Panc1 (cell line): ENCODE measurements at regions not wholly inside any gene's neighbourhood (a gene's known extent, or its start where the extent isn't known, plus 50 kb on each side); places are given as distances from the start of the nearest gene placed in this dataset.

ENCODE experiments used
- POLR2AphosphoS5 ChIP-seq: IDR thresholded peaks from 2 replicates; pipeline ENCODE4 v1.6.1; 2012; ENCODE audit warnings: mild to moderate bottlenecking, low read depth, low read length, moderate library complexity
- SIN3A ChIP-seq: IDR thresholded peaks from 2 replicates; pipeline ENCODE4 v1.6.1; 2012; ENCODE audit warnings: low read depth, mild to moderate bottlenecking, low read length, moderate library complexity, borderline replicate concordance; ENCODE audit not compliant: insufficient read depth
- TCF7L2 ChIP-seq: IDR thresholded peaks from 2 replicates; pipeline ENCODE4 v1.6.1; 2011; ENCODE audit warnings: mild to moderate bottlenecking, low read depth, low read length, inconsistent platforms
- TF ChIP-seq, protein P1 (sequence below): fragments of 450-650 bp; IDR thresholded peaks from 2 replicates; pipeline ENCODE4 v1.5.1; 2017; ENCODE audit warnings: mild to moderate bottlenecking
- TF ChIP-seq, protein P2 (sequence below), 2 experiments: IDR thresholded peaks; 2 replicates each; pipeline ENCODE4 v1.6.1; 2011 to 2012; ENCODE audit warnings: low read depth in 2 of 2, control low read depth in 1 of 2, low read length in 1 of 2, mild to moderate bottlenecking in 1 of 2, moderate library complexity in 1 of 2; ENCODE audit not compliant: insufficient read depth in 1 of 2

DNA sequence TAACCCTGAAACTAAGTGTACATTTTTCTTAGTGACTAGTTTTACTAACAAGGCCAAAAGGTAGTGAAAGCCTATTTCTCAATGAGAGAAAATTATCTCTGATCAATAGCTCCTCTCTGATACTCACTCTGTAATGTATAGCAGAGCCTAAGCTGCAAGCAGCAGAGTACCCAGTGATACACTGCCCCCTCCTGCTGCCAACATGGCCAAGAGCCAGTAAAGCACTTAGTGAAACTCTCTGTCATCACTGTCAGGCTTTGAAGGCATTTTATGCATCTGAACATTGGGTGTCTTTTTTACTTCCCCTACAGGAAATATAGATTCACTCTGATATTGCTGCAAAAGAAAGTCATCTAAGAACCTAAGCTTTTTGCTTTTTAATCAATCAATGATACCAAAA, 784.1 kb upstream of the CDH7 start:
- TF ChIP-seq, protein P1, sequence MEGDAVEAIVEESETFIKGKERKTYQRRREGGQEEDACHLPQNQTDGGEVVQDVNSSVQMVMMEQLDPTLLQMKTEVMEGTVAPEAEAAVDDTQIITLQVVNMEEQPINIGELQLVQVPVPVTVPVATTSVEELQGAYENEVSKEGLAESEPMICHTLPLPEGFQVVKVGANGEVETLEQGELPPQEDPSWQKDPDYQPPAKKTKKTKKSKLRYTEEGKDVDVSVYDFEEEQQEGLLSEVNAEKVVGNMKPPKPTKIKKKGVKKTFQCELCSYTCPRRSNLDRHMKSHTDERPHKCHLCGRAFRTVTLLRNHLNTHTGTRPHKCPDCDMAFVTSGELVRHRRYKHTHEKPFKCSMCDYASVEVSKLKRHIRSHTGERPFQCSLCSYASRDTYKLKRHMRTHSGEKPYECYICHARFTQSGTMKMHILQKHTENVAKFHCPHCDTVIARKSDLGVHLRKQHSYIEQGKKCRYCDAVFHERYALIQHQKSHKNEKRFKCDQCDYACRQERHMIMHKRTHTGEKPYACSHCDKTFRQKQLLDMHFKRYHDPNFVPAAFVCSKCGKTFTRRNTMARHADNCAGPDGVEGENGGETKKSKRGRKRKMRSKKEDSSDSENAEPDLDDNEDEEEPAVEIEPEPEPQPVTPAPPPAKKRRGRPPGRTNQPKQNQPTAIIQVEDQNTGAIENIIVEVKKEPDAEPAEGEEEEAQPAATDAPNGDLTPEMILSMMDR: no peak
- no peak for TF ChIP-seq POLR2AphosphoS5
- TF ChIP-seq SIN3A: no peak
- TF ChIP-seq, protein P2, sequence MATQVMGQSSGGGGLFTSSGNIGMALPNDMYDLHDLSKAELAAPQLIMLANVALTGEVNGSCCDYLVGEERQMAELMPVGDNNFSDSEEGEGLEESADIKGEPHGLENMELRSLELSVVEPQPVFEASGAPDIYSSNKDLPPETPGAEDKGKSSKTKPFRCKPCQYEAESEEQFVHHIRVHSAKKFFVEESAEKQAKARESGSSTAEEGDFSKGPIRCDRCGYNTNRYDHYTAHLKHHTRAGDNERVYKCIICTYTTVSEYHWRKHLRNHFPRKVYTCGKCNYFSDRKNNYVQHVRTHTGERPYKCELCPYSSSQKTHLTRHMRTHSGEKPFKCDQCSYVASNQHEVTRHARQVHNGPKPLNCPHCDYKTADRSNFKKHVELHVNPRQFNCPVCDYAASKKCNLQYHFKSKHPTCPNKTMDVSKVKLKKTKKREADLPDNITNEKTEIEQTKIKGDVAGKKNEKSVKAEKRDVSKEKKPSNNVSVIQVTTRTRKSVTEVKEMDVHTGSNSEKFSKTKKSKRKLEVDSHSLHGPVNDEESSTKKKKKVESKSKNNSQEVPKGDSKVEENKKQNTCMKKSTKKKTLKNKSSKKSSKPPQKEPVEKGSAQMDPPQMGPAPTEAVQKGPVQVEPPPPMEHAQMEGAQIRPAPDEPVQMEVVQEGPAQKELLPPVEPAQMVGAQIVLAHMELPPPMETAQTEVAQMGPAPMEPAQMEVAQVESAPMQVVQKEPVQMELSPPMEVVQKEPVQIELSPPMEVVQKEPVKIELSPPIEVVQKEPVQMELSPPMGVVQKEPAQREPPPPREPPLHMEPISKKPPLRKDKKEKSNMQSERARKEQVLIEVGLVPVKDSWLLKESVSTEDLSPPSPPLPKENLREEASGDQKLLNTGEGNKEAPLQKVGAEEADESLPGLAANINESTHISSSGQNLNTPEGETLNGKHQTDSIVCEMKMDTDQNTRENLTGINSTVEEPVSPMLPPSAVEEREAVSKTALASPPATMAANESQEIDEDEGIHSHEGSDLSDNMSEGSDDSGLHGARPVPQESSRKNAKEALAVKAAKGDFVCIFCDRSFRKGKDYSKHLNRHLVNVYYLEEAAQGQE (IDR thresholded peaks at IDR 0.05; ENCODE audit: insufficient read depth in 1 of 2, low read depth in 2 of 2, low read length in 1 of 2): no peak
- no peak for TF ChIP-seq TCF7L2
